ENCODE measurements at regions not wholly inside any gene's neighbourhood (a gene's known extent, or its start where the extent isn't known, plus 50 kb on each side); places are given as distances from the start of the nearest gene placed in this dataset.

DNA sequence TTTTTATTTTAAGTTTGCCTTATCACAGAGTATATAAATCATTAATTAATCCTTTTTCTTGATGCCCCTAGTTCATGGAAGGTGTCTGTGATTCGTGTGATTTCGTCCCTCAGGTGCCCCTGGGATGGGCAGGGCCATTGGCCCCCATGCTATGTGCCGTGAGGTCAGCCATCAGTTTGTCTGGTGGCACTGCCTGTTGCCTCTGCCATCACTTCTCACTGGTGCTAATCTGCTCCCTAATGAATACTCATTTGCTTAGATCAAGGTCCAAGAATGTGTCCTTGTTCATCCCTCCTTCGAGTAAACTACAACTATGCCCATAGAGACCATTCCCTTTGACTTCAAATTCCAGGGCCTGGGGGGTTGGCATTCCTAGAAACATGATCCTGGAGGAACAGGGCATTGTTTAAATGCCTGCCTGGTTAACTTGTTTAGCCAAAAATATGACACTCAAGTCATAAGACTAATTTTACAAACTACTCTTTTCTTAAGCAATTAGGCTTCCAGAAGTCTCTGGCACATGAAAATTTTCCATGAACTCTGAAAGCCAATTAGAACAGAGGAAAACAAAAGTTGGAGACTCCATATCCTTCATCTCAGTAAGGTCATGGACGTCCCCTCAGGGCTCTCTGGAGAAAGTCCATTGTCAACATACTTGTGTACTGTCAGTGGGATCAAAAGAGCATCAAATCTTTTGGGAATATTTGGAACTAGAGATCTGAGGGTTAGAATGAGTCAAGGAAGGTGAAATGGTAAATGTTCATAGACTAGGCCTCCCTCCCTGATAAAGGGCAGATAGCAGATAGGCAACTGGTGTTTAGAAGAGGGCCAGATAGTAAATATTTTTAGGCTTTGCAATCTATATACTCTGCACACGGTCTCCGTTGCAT lies 90.9 kb upstream of the PLXNC1 start:
- Histone ChIP-seq H3K27ac (ENCODE audit: low read length) (no peak overlapping the region), H3K4me1 (ENCODE audit: control insufficient read depth, insufficient read depth, low read length) (no peaks in the 10 kb centered on the region), H3K9me3 (ENCODE audit: control insufficient read depth, insufficient read depth, low read length) (no peaks in the 10 kb centered on the region), H3K27me3 (ENCODE audit: control insufficient read depth, insufficient read depth, low read length) (no peaks in the 10 kb centered on the region), H3K36me3 (ENCODE audit: control insufficient read depth, insufficient read depth, low read length) (no peaks in the 10 kb centered on the region), H3K4me3 (ENCODE audit: low read length) (no peak overlapping the region)
- TF ChIP-seq, protein P1, sequence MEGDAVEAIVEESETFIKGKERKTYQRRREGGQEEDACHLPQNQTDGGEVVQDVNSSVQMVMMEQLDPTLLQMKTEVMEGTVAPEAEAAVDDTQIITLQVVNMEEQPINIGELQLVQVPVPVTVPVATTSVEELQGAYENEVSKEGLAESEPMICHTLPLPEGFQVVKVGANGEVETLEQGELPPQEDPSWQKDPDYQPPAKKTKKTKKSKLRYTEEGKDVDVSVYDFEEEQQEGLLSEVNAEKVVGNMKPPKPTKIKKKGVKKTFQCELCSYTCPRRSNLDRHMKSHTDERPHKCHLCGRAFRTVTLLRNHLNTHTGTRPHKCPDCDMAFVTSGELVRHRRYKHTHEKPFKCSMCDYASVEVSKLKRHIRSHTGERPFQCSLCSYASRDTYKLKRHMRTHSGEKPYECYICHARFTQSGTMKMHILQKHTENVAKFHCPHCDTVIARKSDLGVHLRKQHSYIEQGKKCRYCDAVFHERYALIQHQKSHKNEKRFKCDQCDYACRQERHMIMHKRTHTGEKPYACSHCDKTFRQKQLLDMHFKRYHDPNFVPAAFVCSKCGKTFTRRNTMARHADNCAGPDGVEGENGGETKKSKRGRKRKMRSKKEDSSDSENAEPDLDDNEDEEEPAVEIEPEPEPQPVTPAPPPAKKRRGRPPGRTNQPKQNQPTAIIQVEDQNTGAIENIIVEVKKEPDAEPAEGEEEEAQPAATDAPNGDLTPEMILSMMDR (IDR thresholded peaks at IDR 0.05), result no peak
- no peak for ATAC-seq
- intact Hi-C loops (cut with micrococcal nuclease), result no loop called here
- 87% methylated on average over 5 of the region's 7 CpGs for WGBS (ENCODE audit: insufficient coverage)
- Mint-ChIP-seq H3K9me3 (no peaks in the 10 kb centered on the region), H3K36me3 (peaks cover 7% of the 10 kb centered on the region), H3K4me3 (no peak overlapping the region), H3K4me1 (no peaks in the 10 kb centered on the region), H3K27me3 (ENCODE audit: low read depth in 2 of 2) (peaks cover 0 to 15% of the 10 kb centered on the region in 2 donors), H3K27ac (no peak overlapping the region)
- DNase-seq, result no peak

DNA sequence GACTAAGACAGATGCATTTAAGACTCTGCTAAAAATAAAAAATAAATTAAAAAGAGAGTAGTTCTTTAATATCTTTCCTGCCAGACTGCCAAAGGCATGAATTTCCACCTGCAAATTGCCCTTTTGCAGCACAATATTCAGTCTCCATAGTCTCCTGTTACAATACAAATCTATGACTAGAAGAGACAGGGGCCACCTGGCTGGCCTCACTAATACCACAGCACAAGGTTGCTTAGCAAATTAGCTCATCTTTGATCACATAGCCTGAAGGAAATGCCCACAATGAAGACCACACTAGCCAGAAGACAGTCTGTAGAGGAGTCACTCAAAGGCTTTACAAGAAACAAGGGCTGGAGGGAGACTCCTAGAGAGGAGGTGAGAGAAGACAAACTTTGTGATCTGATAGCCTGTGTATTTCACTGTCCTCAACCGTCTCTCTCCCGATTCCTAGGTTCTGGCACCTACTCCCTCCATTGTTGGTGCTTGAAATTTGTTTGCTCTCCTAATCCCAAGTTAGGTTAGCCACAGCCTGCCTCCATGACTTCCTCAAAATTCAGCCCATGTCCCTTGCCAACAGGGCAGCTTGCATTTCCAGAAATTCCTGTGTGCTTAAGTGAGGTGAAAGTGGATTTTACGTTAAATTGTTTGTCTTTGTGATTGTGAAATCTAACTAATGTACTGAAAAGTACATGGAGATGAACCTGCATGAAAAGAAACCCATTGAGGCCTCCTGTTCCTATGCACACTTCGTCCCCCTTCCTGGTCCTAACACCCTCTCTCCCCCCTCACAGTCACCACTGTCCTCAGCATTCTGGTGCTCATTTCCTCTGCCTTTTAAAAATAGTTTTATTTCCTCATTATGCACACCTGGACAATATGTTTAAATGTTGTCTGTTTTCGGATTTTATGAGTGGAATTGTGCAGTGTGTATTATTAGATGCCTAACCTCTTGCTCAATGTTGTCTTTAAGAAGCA lies 88.7 kb upstream of the PLXNC1 start:
- no peaks in the 10 kb centered on the region for H3K9me3 Mint-ChIP-seq
- no peaks in the 10 kb centered on the region for H3K4me1 Mint-ChIP-seq
- 78% methylated on average over 4 of the region's 5 CpGs for WGBS (ENCODE audit: insufficient coverage)
- TF ChIP-seq, protein P1 (IDR thresholded peaks at IDR 0.05), result no peak
- H3K36me3 Mint-ChIP-seq, result peaks cover 7% of the 10 kb centered on the region
- no peaks in the 10 kb centered on the region for H3K27me3 ChIP-seq (ENCODE audit: control insufficient read depth, insufficient read depth, low read length)
- ATAC-seq (no peak), DNase-seq (no peak)
- H3K36me3 ChIP-seq (ENCODE audit: control insufficient read depth, insufficient read depth, low read length), result no peaks in the 10 kb centered on the region
- no peak overlapping the region for H3K4me3 Mint-ChIP-seq
- intact Hi-C loops (cut with micrococcal nuclease), result no loop called here
- H3K4me1 ChIP-seq (ENCODE audit: control insufficient read depth, insufficient read depth, low read length), result no peaks in the 10 kb centered on the region
- no peaks in the 10 kb centered on the region for H3K9me3 ChIP-seq (ENCODE audit: control insufficient read depth, insufficient read depth, low read length)
- no peak overlapping the region for H3K27ac Mint-ChIP-seq
- H3K27me3 Mint-ChIP-seq (ENCODE audit: low read depth in 2 of 2), result peaks cover 0 to 16% of the 10 kb centered on the region in 2 donors
- H3K4me3 ChIP-seq (ENCODE audit: low read length), result no peak overlapping the region
- no peak overlapping the region for H3K27ac ChIP-seq (ENCODE audit: low read length)

DNA sequence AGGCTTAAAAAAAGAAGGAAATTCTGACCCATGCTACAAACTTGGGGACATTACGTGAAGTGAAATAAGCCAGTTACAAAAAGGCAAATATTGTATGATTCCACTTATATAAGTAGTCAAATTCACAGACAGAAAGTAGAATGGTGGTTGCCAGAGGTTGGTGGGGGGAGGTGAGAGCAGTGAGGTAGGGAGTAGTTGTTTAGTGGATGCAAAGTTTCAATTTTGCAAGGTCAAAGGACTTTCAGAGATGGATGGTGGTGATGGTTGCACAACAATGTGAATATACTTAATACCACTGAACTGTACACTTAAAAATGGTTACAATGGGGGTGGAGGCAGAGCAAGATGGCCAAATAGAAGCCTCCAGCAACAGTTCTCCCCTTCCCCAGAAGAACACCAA lies 86.2 kb upstream of the PLXNC1 start:
- H3K4me1 ChIP-seq (ENCODE audit: control insufficient read depth, insufficient read depth, low read length), result no peaks in the 10 kb centered on the region
- intact Hi-C loops (cut with micrococcal nuclease), result no loop called here
- 60% methylated on average over 1 of the region's 1 CpG for WGBS (ENCODE audit: insufficient coverage)
- Mint-ChIP-seq H3K4me1 (no peaks in the 10 kb centered on the region), H3K27ac (no peak overlapping the region), H3K9me3 (no peaks in the 10 kb centered on the region), H3K36me3 (peaks cover 7% of the 10 kb centered on the region), H3K27me3 (ENCODE audit: low read depth in 2 of 2) (peaks cover 0 to 14% of the 10 kb centered on the region in 2 donors), H3K4me3 (no peak overlapping the region)
- TF ChIP-seq, protein P1 (IDR thresholded peaks at IDR 0.05), result no peak
- no peaks in the 10 kb centered on the region for H3K9me3 ChIP-seq (ENCODE audit: control insufficient read depth, insufficient read depth, low read length)
- DNase-seq (no peak), ATAC-seq (no peak)
- H3K36me3 ChIP-seq (ENCODE audit: control insufficient read depth, insufficient read depth, low read length), result no peaks in the 10 kb centered on the region
- no peak overlapping the region for H3K27ac ChIP-seq (ENCODE audit: low read length)
- H3K4me3 ChIP-seq (ENCODE audit: low read length), result no peak overlapping the region
- H3K27me3 ChIP-seq (ENCODE audit: control insufficient read depth, insufficient read depth, low read length), result no peaks in the 10 kb centered on the region
